H1 (cell line): ENCODE measurements at regions not wholly inside any gene's neighbourhood (a gene's known extent, or its start where the extent isn't known, plus 50 kb on each side); places are given as distances from the start of the nearest gene placed in this dataset.

Experiments used
- CTCF ChIP-seq, 3 experiments: IDR thresholded peaks; 1 replicate in 2 of 3; 2 replicates in 1 of 3; pipeline versions ENCODE4 v1.5.1 to v1.6.1; 2011; ENCODE audit warnings: low read length in 3 of 3, mild to moderate bottlenecking in 3 of 3, inconsistent platforms in 2 of 3, low read depth in 1 of 3, moderate library complexity in 1 of 3; ENCODE audit not compliant: insufficient read depth in 1 of 3; ENCODE audit errors: control extremely low read depth in 1 of 3
- HDAC6 ChIP-seq: IDR thresholded peaks from one replicate; pipeline ENCODE4 v1.7.1; 2012; ENCODE audit warnings: low read depth, mild to moderate bottlenecking, inconsistent platforms, low read length, moderate library complexity
- POLR2A ChIP-seq, 2 experiments: IDR thresholded peaks; 1 replicate in 1 of 2; 2 replicates in 1 of 2; pipeline ENCODE4 v1.6.1; 2011; ENCODE audit warnings: low read depth in 2 of 2, low read length in 2 of 2, mild to moderate bottlenecking in 2 of 2; ENCODE audit errors: control extremely low read depth in 1 of 2
- SP2 ChIP-seq: IDR thresholded peaks from 2 replicates; pipeline ENCODE4 v1.6.1; 2012; ENCODE audit warnings: mild to moderate bottlenecking, low read length, inconsistent platforms

GRCh38 chr4:165761963-165762362, 111.1 kb upstream of the TLL1 start:
- TF ChIP-seq HDAC6 (no peak), POLR2A (IDR thresholded peaks at IDR 0.05; ENCODE audit: control extremely low read depth in 1 of 2, low read depth in 2 of 2, low read length in 2 of 2) (no peak), CTCF (IDR thresholded peaks at IDR 0.05; ENCODE audit: control extremely low read depth in 1 of 3, insufficient read depth in 1 of 3, low read depth in 1 of 3, low read length in 3 of 3) (no peak), SP2 (no peak)
